ENCODE measurements at regions not wholly inside any gene's neighbourhood (a gene's known extent, or its start where the extent isn't known, plus 50 kb on each side); places are given as distances from the start of the nearest gene placed in this dataset.

DNA sequence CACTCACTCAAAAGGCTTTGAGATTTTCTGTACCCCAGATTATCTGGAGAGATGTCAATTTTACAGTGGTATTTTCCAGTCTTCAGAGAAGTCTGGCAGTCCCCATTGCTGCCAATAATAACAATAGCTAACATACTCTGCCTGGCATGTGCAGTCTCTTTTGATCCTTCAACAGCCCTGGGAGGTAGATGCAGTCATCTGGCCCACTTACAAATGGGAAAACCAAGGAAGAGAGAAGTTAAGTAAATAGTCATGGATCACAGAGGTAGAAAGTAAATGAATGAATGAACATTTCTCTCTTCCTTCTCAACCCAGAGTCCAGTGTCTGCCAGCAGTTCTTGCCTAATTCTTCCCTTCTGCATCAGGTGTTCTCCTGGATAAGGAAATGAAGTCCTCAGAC lies 113.0 kb upstream of the EDNRA start:
- no peaks in the 10 kb centered on the region for H3K9me3 ChIP-seq (ENCODE audit: low read depth, low read length)
- no peak for DNase-seq (ENCODE audit: insufficient read length, low spot score, missing footprints)
- H3K27me3 ChIP-seq (ENCODE audit: insufficient read depth, low read length) = no peaks in the 10 kb centered on the region
- H3K4me3 ChIP-seq (ENCODE audit: insufficient read depth, low read length) = no peak overlapping the region
- no peak overlapping the region for H3K4me2 ChIP-seq (ENCODE audit: insufficient read depth, low read length)
- peaks cover 27% of the 10 kb centered on the region for H3K4me1 ChIP-seq (ENCODE audit: insufficient read depth, low read length)
- H3K27ac ChIP-seq (ENCODE audit: low read depth, low read length) = no peak overlapping the region
- TF ChIP-seq, protein P1, sequence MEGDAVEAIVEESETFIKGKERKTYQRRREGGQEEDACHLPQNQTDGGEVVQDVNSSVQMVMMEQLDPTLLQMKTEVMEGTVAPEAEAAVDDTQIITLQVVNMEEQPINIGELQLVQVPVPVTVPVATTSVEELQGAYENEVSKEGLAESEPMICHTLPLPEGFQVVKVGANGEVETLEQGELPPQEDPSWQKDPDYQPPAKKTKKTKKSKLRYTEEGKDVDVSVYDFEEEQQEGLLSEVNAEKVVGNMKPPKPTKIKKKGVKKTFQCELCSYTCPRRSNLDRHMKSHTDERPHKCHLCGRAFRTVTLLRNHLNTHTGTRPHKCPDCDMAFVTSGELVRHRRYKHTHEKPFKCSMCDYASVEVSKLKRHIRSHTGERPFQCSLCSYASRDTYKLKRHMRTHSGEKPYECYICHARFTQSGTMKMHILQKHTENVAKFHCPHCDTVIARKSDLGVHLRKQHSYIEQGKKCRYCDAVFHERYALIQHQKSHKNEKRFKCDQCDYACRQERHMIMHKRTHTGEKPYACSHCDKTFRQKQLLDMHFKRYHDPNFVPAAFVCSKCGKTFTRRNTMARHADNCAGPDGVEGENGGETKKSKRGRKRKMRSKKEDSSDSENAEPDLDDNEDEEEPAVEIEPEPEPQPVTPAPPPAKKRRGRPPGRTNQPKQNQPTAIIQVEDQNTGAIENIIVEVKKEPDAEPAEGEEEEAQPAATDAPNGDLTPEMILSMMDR (IDR thresholded peaks at IDR 0.05; ENCODE audit: extremely low read depth, low read depth, low read length) = no peak
- no peaks in the 10 kb centered on the region for H4K20me1 ChIP-seq (ENCODE audit: insufficient read depth, low read length)
- no peak overlapping the region for H2AFZ ChIP-seq (ENCODE audit: low read length)
- H3K79me2 ChIP-seq (ENCODE audit: insufficient read depth, low read length) = no peaks in the 10 kb centered on the region
- no peaks in the 10 kb centered on the region for H3K36me3 ChIP-seq (ENCODE audit: insufficient read depth, low read length)

DNA sequence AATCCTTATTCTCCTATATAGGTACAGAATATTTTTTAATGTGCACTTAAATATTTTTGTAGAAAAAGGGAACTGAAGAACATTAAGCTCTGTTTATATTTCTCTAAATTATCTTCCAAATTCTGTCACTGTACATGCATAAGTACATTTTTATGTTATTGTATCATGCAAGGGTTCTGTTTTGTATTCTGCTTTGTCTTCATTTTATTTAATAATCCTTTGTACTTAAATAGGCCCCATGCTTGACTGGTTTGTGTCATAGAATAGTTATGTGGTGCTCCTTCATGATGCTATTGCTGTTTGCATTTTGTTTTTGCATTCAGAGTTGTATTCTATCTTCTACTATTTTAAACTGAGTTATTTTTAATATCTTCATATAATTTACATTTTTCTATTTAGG lies 111.9 kb upstream of the EDNRA start:
- Histone ChIP-seq H4K20me1 (ENCODE audit: insufficient read depth, low read length) (no peaks in the 10 kb centered on the region), H3K79me2 (ENCODE audit: insufficient read depth, low read length) (no peaks in the 10 kb centered on the region), H3K4me3 (ENCODE audit: insufficient read depth, low read length) (no peak overlapping the region), H3K4me2 (ENCODE audit: insufficient read depth, low read length) (no peak overlapping the region), H3K27ac (ENCODE audit: low read depth, low read length) (no peak overlapping the region), H3K4me1 (ENCODE audit: insufficient read depth, low read length) (peaks cover 24% of the 10 kb centered on the region), H3K36me3 (ENCODE audit: insufficient read depth, low read length) (no peaks in the 10 kb centered on the region), H3K27me3 (ENCODE audit: insufficient read depth, low read length) (no peaks in the 10 kb centered on the region), H2AFZ (ENCODE audit: low read length) (no peak overlapping the region), H3K9me3 (ENCODE audit: low read depth, low read length) (no peaks in the 10 kb centered on the region)
- TF ChIP-seq, protein P1 (IDR thresholded peaks at IDR 0.05; ENCODE audit: extremely low read depth, low read depth, low read length) = no peak
- DNase-seq (ENCODE audit: insufficient read length, low spot score, missing footprints) = no peak

DNA sequence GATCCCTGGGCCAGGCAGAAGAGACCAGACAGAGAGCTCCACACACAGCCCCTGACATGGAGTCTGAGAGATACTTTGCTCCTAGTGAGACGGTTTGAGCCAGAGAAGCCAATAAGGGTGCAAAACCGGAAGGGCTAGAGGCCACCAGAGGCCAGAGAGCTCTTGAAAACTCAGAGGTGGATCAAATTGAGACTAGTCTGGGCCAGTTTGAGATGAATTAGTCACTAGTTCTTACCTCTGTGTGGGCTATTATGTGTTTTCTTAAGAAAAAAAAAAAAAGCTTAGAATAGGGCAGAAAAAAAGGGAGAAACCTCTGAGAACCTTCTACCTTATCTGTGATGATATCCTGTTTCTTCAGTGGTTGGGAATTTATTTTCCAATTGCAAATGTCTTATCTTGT lies 110.4 kb upstream of the EDNRA start:
- no peak overlapping the region for H3K4me2 ChIP-seq (ENCODE audit: insufficient read depth, low read length)
- TF ChIP-seq, protein P1 (IDR thresholded peaks at IDR 0.05; ENCODE audit: extremely low read depth, low read depth, low read length) = no peak
- H3K9me3 ChIP-seq (ENCODE audit: low read depth, low read length) = no peaks in the 10 kb centered on the region
- peak overlapping the region; percentile 78 for H2AFZ ChIP-seq (ENCODE audit: low read length)
- no peak overlapping the region for H3K4me3 ChIP-seq (ENCODE audit: insufficient read depth, low read length)
- peak overlapping the region; percentile 59 for H3K27ac ChIP-seq (ENCODE audit: low read depth, low read length)
- H3K4me1 ChIP-seq (ENCODE audit: insufficient read depth, low read length) = peaks cover 24% of the 10 kb centered on the region
- DNase-seq (ENCODE audit: insufficient read length, low spot score, missing footprints) = no peak
- H3K79me2 ChIP-seq (ENCODE audit: insufficient read depth, low read length) = no peaks in the 10 kb centered on the region
- no peaks in the 10 kb centered on the region for H3K27me3 ChIP-seq (ENCODE audit: insufficient read depth, low read length)
- H4K20me1 ChIP-seq (ENCODE audit: insufficient read depth, low read length) = no peaks in the 10 kb centered on the region
- H3K36me3 ChIP-seq (ENCODE audit: insufficient read depth, low read length) = no peaks in the 10 kb centered on the region

DNA sequence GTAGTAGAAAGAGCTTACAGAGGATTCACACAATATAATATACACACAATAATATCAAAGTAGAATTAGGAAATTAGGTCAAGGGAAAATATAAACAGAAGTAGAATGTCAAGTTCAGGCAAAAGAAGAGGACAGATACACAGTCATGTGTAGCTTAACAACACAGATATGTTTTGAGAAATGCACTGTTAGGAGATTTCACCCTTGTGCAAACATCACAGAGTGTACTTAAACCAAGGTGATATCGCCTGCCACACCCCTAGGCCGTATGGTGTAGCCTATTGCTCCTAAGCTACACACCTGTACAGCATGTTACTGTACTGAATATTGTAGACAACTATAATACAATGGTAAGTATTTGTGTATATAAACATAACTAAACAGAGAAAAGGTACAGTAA lies 110.0 kb upstream of the EDNRA start:
- no peaks in the 10 kb centered on the region for H3K79me2 ChIP-seq (ENCODE audit: insufficient read depth, low read length)
- no peak overlapping the region for H2AFZ ChIP-seq (ENCODE audit: low read length)
- no peaks in the 10 kb centered on the region for H4K20me1 ChIP-seq (ENCODE audit: insufficient read depth, low read length)
- TF ChIP-seq, protein P1 (IDR thresholded peaks at IDR 0.05; ENCODE audit: extremely low read depth, low read depth, low read length) = no peak
- H3K36me3 ChIP-seq (ENCODE audit: insufficient read depth, low read length) = no peaks in the 10 kb centered on the region
- H3K4me1 ChIP-seq (ENCODE audit: insufficient read depth, low read length) = peaks cover 24% of the 10 kb centered on the region
- H3K27me3 ChIP-seq (ENCODE audit: insufficient read depth, low read length) = no peaks in the 10 kb centered on the region
- H3K27ac ChIP-seq (ENCODE audit: low read depth, low read length) = peak overlapping the region; percentile 59
- no peaks in the 10 kb centered on the region for H3K9me3 ChIP-seq (ENCODE audit: low read depth, low read length)
- H3K4me3 ChIP-seq (ENCODE audit: insufficient read depth, low read length) = no peak overlapping the region
- H3K4me2 ChIP-seq (ENCODE audit: insufficient read depth, low read length) = no peak overlapping the region
- no peak for DNase-seq (ENCODE audit: insufficient read length, low spot score, missing footprints)
